ENCODE measurements at regions not wholly inside any gene's neighbourhood (a gene's known extent, or its start where the extent isn't known, plus 50 kb on each side); places are given as distances from the start of the nearest gene placed in this dataset.

DNA sequence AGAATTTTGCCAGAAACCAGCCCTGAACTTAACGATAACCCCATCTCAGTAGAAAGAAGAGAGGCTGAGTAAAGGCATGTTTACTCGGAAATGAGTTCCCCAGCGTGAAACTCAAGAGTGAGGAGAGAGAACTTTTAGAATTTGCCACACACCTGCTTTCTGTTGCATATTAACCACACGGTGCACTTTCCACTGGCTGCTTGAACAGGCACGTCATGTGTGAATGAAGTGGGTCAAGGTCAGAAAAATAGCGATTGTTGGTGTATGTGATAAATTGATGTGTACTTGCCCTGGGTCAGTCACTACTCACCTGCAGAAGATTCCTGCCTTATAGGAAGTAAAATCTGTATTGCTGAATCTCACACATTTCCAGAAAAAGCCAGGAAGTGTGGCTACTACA is 395.7 kb downstream of the TRIML1 start:
- H3K4me3 ChIP-seq (ENCODE audit: low read depth, low read length) = no peak overlapping the region

DNA sequence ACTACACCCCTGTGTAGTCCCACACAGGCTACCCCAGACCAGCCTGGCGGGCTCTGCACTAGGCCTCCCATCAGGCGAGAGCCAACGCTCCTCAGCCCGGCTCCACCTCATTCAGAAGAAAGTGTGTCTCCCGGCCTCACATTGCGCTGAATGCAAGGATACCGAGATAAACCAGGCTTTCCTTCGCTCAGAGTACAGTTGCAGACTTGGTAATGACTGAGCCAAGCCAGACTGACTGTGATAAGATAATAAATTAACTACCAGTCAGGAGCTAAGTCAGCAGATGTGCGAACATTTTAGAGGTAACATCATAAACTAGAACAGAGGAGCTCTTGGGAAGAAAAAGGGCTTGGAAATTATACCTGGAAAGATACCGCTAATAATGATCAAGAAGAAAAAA is 397.6 kb downstream of the TRIML1 start:
- no peak overlapping the region for H3K4me3 ChIP-seq (ENCODE audit: low read depth, low read length)

DNA sequence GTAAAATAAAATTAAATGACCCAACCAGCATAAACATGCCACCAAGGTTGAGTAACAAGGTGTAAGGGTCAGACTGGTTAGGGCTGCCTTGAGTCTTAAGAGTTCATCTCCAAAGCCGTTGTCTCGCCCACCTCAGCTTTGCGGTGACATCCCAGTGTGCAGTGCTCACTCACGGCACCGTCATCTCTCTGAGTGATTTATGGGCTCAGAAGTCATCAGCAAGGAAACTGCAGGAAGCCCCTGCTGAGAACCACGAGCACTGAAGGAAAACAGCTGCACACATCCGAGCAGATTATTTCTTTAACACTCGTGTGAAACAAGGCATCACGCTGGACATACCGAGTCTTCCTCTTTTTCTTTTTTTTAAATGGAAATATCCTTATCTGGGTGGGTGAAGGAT is 411.1 kb downstream of the TRIML1 start:
- no peak overlapping the region for H3K4me3 ChIP-seq (ENCODE audit: low read depth, low read length)

DNA sequence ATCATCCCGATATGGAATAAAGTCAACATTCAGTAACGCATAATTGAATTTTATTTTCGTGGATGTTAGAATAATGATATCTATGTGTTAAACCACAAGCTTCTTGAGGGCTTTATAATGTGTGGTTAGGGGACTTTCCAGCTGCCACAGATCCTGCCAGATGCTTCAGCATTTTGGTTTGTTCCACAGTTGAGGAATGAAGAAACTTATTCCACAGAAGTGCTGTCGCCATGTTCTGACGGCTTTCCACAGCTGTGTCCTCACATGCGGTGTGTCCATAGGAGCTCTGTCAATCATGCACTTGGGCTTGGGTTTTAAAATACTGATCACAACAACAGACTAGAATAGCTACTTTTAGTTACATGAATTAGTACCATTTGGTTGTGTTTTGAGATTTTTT is 411.9 kb downstream of the TRIML1 start:
- H3K4me3 ChIP-seq (ENCODE audit: low read depth, low read length) = no peak overlapping the region

DNA sequence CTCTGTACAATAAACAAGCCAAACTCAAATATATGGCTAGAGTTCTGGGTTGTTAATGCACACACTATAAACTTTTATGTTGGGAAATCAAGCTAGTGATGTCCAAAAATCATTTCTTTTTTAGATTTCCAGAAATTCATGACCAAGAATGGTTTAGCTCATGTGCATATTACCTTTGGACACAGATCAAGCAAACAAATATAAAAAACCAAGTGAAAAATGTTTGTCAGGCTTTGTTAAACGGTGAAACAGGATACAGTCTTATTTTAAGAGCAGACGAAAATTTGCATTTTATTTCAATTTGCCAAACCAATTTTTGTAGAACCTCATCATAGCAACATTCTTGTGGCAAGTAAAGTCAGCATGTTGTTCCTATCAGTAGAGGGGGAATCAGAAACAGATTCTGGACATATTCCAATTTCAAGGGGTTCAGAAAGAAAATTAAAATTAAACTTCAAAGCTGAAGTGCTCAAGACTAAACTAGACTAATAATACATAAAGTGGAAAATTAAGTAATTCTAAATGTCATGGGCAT is 413.6 kb downstream of the TRIML1 start:
- no peak overlapping the region for H3K4me3 ChIP-seq (ENCODE audit: low read depth, low read length)

DNA sequence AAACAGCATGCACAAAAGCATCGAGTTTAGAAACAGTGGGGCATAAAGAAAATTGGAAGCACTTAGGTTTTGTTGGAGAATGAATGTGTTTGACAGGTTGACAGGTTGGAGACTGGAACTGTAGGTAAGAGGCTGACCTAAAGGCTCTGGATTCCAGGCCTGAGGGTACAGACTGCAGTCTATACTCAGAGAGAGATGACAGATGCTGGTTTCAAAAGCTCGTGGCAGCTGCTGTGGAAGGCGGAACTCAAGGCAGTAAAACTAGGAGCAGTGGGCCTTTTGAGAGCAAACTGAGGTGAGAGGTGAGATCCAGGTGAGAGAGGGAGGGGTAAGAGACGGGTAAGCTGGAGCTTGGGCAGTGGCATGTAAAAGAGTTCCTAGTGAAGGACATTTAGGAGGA is 415.2 kb downstream of the TRIML1 start:
- H3K4me3 ChIP-seq (ENCODE audit: low read depth, low read length) = no peak overlapping the region

DNA sequence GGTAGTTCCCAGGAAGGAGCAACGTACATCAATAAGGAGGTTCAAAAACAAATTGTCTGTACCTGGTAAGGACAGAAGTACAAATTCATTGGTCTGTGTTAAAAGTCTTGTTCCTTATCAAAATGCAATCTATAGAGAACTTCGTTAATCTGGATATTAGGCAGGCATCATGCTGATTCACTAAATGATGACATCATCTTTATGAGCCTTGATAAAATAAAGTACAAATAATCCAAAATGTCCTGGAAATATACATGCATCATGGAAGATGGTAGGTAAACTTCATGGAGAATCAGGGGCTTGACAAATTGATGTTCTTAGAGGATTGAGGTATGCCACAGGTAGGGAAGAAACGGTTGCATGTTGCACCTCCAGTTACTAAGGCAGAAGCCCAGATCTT is 433.9 kb downstream of the TRIML1 start:
- no peak overlapping the region for H3K4me3 ChIP-seq (ENCODE audit: low read depth, low read length)

DNA sequence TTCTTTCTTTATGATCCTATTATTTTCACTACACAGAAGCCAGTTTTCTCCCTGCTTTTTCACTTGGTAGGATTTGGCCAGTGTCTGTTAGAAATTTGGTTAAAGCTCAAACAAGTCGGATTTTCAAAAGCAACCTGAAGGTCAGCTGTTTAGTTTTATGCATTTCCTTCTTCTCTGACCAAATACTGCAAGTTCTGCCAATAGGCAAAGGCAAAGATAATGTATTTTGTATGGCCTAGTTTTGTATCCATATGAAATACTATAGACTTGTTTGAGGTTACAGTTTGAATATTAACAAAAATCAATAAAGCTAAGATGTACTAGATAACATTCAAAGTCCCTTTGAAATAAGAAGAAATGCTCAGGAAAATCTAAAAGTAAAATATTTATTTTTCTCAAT is 439.4 kb downstream of the TRIML1 start:
- H3K4me3 ChIP-seq (ENCODE audit: low read depth, low read length) = no peak overlapping the region

DNA sequence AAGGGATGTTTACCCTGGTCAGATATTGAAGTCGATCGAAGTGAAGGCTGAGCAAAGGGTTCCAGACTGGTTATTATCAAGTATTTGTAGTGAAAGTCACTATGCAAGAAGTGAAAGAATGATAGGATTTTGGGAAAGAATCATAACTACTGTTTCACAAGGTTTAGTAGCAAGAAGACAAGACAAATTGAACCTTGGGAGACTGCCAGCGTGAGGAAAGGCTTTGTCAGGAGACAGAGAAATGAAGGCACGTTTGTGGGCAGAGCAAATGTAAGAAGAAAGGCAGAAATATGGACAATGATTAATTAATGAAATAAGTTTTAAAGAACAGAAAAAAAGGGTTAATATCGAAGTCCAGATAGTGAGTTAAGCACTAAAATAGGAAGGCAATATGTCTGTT is 456.8 kb downstream of the TRIML1 start:
- no peak overlapping the region for H3K4me3 ChIP-seq (ENCODE audit: low read depth, low read length)

DNA sequence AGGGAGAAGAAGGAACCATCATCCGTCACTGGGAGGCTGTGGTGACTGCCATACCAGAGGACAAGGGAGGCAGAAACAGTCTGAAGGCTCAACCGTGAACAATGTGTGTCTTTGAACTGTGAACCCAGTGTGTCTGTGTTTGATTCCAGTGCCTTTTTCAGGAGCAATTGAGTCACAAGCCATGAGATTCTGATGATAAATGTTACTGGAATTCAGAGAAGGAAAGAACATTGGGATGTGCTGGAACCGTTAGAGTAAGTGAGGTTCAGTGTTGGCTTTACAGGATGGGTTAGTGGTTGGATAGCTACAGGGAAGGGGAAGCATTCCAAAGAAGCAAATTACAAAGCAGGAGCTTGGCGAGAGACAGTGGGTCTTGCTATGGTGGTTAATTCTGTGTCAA is 464.4 kb downstream of the TRIML1 start:
- no peak overlapping the region for H3K4me3 ChIP-seq (ENCODE audit: low read depth, low read length)

DNA sequence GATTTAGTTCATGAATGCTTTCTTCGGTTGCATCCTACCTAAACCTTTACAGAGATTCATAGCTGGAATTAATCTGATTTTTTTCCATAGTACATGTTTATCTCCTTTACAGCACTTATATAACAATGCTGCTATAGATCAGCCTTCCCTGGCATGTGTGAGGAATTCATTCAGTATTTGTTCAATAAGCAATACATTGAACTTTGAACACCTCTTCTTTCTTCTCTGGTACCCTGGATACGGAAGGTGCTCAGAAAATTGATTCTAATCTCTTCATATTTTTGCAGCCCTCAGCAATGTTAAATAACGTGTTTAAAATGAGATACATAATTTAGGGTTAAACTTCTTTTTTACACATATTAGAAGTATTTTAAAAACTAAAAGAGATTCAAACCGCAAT is 467.4 kb downstream of the TRIML1 start:
- no peak overlapping the region for H3K4me3 ChIP-seq (ENCODE audit: low read depth, low read length)

DNA sequence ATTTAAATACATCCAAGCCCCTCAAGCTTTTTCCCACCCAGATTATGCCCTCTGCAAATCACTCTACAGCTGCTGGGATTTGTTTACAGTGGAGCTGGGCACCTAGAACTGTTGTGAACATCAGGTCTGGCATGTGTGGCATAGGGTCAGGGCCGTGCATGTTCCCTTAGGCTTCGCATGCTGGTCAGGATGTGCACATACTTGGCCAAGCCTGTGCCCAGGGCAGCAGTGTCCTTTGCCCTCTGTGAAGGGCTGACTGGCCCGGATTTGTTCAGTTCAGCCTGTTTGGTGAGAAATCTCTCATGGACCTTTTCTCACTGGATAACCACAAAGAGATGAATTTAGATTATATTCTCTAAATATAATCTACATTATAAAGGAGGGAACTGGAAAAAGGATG is 471.9 kb downstream of the TRIML1 start:
- no peak overlapping the region for H3K4me3 ChIP-seq (ENCODE audit: low read depth, low read length)

DNA sequence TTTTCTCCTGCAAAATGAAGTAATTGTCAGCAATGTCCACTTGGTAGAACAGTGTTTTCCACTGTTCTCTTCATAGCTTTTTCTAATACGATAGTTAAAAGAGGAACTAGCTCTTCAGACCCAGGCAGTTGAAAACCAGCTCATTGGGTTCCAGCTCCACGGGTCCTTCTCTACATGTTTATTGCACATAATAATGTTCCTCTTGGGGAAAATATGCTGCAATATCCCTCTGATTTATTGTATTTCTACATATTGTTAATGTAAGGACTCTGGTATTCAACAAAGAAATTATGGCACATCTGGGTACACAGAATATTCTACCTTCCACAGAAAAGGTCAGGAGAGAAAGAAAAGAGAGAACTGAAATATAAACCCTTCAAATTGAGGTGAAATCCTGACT is 473.4 kb downstream of the TRIML1 start:
- H3K4me3 ChIP-seq (ENCODE audit: low read depth, low read length) = no peak overlapping the region

DNA sequence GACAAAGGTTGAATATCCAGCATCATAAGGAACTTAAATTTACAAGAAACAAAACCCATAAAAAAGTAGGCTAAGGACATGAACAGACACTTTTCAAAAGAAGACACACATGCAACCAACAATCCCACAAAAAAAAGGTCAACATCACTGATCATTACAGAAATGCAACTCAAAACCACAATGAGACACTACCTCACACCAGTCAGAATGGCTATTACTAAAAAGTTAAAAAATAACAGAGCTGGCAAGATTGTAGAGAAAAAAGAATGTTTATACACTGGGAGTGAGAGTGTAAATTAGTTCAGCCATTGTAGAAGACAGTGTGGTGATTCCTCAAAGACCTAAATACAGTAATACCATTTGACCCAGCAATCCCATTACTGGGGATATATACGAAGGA is 474.7 kb downstream of the TRIML1 start:
- H3K4me3 ChIP-seq (ENCODE audit: low read depth, low read length) = no peak overlapping the region

DNA sequence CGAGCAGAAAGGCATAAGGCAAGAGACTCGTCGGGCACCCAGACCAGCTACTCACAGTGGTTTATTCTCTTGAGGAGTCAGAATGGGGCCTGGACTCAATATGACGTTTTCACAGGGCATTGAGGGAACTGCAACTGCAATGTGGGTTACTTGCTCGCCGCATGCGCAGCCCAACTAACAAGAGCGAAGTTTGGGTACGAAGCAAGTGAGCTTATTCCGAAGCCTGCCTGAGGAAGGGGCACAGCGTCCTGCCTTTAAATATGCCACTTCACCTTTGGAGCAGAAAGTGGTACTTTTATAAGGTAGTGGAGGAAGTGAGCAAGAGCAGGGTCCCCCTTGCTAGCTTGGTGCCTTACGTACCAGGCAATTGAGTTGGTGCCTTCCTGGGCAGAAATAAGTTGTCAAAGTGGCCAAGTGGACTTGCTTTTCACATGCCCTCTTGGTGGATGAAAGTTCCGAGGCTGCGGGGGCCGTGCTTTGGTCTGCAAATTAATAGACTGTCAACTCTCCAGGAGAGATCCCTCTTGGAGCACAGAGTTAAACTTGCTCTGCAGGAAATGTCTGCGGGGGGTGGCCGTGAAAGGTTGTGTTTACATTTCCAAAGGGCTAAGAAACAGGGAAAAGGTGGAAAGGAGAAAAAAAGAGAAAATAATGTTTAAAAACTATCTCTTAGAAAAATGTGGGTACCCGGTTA is 480.4 kb downstream of the TRIML1 start:
- H3K4me3 ChIP-seq (ENCODE audit: low read depth, low read length) = no peak overlapping the region

DNA sequence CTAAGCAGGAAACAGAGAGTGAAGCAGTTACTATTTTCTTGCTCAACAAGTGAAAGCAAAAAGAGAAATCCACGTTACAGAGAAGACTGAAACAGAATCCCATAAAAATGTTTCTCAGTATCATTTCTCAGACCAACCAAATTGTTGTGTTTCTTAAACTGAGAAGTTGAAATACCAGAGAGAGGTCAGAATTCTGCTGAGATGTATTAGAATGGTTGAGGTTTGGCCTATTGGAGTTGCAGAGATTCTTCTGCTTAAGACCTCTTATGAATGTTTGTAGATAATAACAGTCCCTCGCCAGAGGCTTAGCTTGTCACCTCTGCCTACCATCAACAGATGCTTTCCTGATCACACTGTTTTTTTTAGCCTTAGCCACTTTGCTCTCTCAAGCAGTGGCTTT is 481.4 kb downstream of the TRIML1 start:
- H3K4me3 ChIP-seq (ENCODE audit: low read depth, low read length) = no peak overlapping the region

DNA sequence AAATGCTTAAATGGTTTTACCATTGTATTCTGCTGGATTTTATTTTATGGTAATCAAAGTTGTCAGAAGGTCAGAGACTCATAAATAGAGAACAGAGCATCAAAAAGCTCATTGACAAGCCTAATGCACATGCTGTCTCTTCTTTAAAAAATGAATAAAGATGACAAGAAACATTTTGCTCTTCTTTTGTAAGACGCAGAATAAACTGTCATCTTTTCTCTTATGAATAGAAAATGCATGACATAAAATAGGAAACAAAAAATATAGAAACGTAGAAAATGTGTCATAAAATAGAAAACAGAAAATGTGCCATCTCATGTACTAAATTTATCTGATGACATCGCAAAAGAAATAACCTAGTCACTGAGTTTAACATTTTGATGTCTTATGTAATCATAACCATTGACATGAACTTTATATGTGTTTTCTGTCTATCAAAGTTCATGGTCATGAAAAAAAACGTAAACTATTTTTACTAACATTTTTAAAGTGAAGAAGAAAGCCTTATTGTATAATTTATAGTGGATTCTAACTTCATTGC is 484.1 kb downstream of the TRIML1 start:
- H3K4me3 ChIP-seq (ENCODE audit: low read depth, low read length) = no peak overlapping the region

DNA sequence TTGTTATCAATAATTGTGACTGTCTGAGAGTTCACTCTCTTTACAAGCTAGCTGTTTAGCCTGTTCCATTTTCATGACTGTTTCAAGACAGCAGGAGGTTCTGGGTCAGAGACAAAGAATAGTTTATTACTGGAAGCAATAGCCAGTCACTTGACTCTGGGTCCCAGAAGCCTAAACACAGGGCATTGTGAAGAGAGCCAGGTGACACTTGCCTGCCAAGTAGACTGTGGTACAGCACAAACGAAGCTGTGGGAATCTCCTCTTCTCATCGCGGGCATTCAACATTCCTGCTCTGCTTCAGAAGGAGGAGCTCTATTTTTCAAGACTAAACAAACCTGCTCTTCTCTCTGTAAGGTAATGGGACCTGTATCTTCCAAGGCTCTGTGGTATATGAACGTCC is 485.1 kb downstream of the TRIML1 start:
- H3K4me3 ChIP-seq (ENCODE audit: low read depth, low read length) = no peak overlapping the region

DNA sequence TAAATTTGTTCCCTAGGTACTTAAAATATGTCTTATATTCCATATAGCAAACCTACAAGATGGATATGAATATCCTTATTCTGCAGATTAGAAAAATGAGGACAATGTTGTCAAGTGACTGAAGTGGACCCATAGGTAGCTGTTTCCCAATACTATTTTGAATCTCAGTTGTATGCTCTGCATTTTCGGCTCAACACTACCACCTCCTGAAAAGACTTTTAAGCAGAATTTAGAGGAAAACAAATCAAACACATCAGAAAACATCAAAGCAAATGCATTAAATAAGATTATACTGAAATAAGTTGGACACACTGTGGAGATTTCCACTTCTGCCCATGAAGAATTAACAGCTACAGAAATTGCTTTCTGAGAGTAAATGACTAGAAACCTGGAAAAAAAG is 488.7 kb downstream of the TRIML1 start:
- H3K4me3 ChIP-seq (ENCODE audit: low read depth, low read length) = no peak overlapping the region

DNA sequence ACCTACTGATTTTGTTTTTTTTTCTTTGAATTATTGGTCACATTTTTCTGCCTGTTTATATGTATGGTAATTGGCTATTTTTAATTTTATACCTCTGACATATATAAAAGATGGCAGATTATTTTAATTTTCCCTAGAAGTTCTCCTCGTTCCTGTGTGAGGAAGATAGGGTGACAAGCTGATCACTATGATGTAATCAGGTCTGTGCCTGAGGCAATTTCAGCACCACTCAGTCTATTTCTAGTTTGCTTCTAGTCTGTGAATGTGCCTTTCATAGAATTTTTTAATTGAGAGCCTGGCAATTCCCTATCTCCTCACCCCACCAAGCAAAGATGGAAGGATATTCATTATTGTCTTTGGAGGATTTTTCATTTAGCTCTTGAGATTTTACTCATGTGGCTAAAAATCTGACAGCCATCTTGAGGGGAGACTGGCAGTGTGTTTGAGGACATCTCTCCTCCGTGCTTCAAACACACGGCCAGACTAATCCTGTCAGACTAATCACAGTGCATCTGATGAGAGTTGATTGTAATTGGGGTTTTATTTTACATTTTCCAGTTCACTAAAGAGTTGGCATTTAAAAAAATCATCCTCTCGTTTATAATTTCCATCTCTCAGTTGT is 500.3 kb downstream of the TRIML1 start:
- H3K4me3 ChIP-seq (ENCODE audit: low read depth, low read length) = no peak overlapping the region

DNA sequence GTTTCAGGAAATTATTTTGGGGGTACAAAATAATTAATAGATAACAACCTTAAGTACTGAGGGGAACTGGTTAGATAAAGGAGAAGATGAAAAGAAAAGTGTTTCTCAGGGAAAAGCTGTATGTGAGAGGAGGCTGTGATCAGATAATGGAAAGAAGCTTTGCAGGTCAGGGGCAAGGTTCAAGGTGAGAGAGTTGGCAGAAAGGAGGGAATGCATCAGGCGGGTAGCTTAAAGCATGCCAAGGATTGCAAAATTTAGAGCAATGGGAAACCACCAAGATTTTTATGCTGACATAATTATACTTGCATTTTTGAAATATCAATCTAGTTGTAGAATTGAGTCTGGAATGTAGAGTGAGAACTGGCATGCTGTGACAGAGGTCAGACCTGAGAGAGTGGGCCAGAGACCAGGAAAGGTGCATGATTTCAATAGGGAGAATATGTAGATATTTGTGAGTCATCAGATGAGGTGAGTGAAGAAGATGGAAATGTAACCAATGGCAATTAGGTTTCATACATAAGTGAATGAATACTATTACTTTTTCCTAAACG is 508.7 kb downstream of the TRIML1 start:
- H3K4me3 ChIP-seq (ENCODE audit: low read depth, low read length) = no peak overlapping the region

DNA sequence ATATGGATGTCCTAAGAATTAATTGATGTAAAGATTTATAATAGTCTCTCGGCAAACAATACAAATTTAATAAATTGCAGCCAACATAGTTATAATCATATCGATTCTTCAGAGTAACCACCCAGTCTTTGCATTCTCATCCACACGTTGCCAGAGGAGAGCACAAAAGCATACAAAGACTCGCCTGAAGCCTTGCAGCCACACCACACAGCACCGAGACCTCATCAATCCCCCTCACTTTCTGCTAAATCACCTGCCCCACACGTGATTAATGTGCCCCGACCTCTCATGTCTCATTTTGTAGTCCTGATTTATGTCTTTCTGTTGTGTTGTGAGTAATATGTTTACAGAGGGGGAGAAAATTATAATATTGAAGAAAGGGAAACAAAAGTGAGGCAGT is 510.4 kb downstream of the TRIML1 start:
- H3K4me3 ChIP-seq (ENCODE audit: low read depth, low read length) = no peak overlapping the region

Data from iPS-11a (cell line).